Kidney epithelial cell (primary cell): ENCODE measurements at regions not wholly inside any gene's neighbourhood (a gene's known extent, or its start where the extent isn't known, plus 50 kb on each side); places are given as distances from the start of the nearest gene placed in this dataset.

ENCODE experiments used
- DNase-seq: peaks from one replicate; pipeline ENCODE4 v3.0.0-alpha.2; 2010; ENCODE audit warnings: low read depth
- H3K27me3 ChIP-seq: 2 replicates; pipeline ENCODE4 v1.6.0; 2011; ENCODE audit warnings: low read length; ENCODE audit not compliant: control insufficient read depth, insufficient read depth
- H3K36me3 ChIP-seq: 2 replicates; pipeline ENCODE4 v1.5.1; 2011; ENCODE audit warnings: low read length; ENCODE audit not compliant: control insufficient read depth, insufficient read depth
- H3K4me3 ChIP-seq: 2 replicates; pipeline ENCODE4 v1.5.1; 2011; ENCODE audit warnings: low read depth, mild to moderate bottlenecking, control low read depth, low read length
- CTCF ChIP-seq: IDR thresholded peaks from 2 replicates; pipeline ENCODE4 v1.5.1; 2011; ENCODE audit warnings: mild to moderate bottlenecking, moderate library complexity, low read length, control low read depth, inconsistent platforms; ENCODE audit not compliant: insufficient read depth, poor library complexity, severe bottlenecking

- no peak overlapping the region for H3K4me3 ChIP-seq
- H3K36me3 ChIP-seq: no peaks in the 10 kb centered on the region
- no peak for TF ChIP-seq CTCF
- DNase-seq: no peak
- no peaks in the 10 kb centered on the region for H3K27me3 ChIP-seq
Observed at GRCh38 chr11:121802542-121802941, 313.5 kb downstream of the BLID start.

GRCh38 chr11:121801781-121802180, 314.2 kb downstream of the BLID start:
- no peak for TF ChIP-seq CTCF
- no peak for DNase-seq
- no peaks in the 10 kb centered on the region for H3K36me3 ChIP-seq

GRCh38 chr11:121801394-121801748, 314.6 kb downstream of the BLID start:
- Histone ChIP-seq H3K27me3 (no peaks in the 10 kb centered on the region), H3K36me3 (no peaks in the 10 kb centered on the region), H3K4me3 (no peak overlapping the region)
- TF ChIP-seq CTCF: no peak
- DNase-seq: no peak

More at GRCh38 chr11:121801781-121802180, 314.2 kb downstream of the BLID start:
- no peaks in the 10 kb centered on the region for H3K27me3 ChIP-seq
- H3K4me3 ChIP-seq: no peak overlapping the region

- DNase-seq: no peak
- H3K27me3 ChIP-seq: no peaks in the 10 kb centered on the region
- no peak overlapping the region for H3K4me3 ChIP-seq
- H3K36me3 ChIP-seq: no peaks in the 10 kb centered on the region
- TF ChIP-seq CTCF: no peak
Observed at GRCh38 chr11:121800731-121801393, 315.2 kb downstream of the BLID start.

- no peak for TF ChIP-seq CTCF
- Histone ChIP-seq H3K36me3 (no peaks in the 10 kb centered on the region), H3K4me3 (no peak overlapping the region), H3K27me3 (no peaks in the 10 kb centered on the region)
- DNase-seq: no peak
Observed at GRCh38 chr11:121800240-121800639, 315.8 kb downstream of the BLID start.

- DNase-seq: no peak
- H3K27me3 ChIP-seq: no peaks in the 10 kb centered on the region
- H3K4me3 ChIP-seq: no peak overlapping the region
- TF ChIP-seq CTCF: no peak
- H3K36me3 ChIP-seq: no peaks in the 10 kb centered on the region
Observed at GRCh38 chr11:121797496-121797895, 318.5 kb downstream of the BLID start.
